Pulmonary artery endothelial cell (primary cell): ENCODE measurements at regions not wholly inside any gene's neighbourhood (a gene's known extent, or its start where the extent isn't known, plus 50 kb on each side); places are given as distances from the start of the nearest gene placed in this dataset.
A peak's percentile ranks its signal among the peaks of the same experiment; 100 is the strongest.

ENCODE experiments used
- DNase-seq: peaks from one replicate; pipeline ENCODE4 v3.0.0-alpha.2; 2011; ENCODE audit warnings: low read depth, low spot score

DNA sequence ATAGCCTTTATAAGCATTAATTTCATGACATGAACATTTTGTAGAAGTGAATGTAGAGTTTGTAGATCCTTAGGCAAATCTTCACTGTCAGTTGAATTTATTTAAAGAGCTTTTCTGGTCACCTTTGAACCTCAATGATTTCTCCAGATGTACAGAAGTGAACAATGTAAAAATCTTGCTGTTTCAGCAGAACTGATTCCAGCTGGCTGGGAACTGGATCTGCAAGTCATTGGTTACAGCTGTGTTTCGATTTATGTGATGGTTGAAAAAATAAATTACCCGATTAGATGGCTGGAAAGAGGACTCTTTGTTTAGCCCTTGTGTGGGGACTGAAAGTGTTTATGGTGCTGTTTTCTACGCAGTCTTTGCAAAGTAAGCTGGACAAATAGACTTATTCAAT lies 849.8 kb downstream of the USP25 start:
- DNase-seq = no peak

DNA sequence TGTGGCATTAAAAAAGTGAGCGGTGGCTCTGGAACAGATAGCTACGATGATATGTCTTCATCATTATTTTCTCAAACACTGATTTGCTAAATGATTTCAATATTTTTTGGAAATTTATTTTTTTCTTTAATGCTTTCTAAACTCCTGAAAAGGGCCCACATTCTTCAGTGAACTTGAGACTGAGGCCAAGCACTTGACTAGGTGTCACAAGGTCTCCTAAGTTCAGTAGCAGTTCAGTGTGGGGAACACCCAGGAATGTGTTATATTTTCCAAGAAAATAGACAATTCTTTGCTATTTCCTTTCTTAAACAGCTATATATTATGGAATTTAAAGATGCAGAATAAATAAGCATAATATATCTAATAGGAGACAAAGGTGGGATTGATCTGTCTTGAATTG lies 850.9 kb downstream of the USP25 start:
- no peak for DNase-seq

DNA sequence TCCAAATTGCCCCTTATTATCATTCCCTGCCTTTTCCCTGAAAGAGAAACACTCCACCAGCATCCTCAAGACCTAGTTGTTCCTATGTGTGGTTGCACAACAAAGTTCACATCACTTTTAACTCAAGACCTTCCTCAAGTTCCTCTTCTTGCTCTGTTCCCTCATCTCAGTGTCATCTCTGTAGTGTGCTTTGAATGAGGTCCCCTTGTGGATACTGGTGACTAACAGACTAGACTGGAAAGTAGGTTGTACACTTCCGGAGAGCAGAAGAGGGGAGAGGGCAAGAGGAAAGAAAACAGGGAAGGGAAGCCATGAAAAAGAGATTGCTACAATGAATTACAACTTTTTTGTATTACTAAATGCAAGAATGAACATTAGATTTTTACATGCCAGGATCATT lies 853.8 kb downstream of the USP25 start:
- DNase-seq = no peak

DNA sequence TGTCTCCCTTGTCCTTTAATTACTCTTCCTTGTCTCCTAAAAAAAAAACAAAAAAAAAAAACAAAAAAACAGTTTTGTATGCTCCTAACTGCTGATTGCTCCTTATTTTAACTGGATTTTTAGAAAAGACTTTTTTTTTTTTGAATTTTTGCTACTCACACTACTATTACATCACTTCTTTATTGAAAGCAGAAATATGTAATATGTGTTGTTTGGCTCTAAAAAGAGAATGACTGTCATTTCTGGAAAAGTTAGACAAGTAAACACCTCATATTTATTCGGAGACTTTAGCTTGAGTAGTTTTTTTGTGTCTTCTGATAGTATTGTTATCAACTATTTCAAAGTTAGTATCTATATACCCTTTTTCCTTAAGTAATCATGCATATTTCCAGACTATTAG lies 855.0 kb downstream of the USP25 start:
- DNase-seq = no peak

DNA sequence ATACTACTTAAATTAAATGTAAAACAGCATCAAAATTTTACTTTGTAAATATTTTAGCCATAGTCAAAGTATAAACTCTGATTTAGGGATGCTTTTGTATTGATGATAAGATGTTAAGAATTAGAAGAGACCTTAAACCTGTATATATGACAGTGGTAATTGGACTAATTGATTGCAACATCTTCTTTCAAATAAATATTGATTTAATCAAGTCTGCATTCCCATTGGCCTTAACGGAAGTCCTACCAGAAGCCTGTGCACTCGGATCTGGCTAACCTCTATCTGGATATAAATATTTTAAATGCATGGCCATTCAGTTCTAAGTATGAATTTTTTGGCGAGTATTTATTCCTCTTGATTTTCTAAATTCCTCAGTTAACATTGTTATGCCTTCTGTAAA lies 856.1 kb downstream of the USP25 start:
- DNase-seq = no peak

DNA sequence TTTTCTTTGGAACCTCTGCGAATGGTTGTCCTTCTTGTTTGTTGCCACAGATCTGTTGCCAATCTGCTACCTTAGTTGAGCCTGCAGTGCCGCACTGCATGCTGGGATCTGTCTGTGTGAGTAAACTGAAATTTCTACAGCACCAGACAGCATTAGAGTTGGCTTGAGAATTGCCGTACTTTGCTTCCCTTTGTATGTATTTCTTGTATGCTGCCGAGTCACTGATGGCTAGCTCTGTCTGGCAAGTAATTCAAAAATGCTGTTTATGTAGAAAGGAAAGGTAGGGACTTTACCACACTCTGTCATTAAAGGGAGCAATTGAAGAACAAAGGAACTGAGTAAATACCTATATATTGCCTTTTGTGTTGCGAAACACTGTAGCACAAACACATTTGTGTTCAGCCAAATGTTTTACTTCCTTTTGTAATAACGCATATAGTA lies 857.4 kb downstream of the USP25 start:
- peak; percentile 37 for DNase-seq

DNA sequence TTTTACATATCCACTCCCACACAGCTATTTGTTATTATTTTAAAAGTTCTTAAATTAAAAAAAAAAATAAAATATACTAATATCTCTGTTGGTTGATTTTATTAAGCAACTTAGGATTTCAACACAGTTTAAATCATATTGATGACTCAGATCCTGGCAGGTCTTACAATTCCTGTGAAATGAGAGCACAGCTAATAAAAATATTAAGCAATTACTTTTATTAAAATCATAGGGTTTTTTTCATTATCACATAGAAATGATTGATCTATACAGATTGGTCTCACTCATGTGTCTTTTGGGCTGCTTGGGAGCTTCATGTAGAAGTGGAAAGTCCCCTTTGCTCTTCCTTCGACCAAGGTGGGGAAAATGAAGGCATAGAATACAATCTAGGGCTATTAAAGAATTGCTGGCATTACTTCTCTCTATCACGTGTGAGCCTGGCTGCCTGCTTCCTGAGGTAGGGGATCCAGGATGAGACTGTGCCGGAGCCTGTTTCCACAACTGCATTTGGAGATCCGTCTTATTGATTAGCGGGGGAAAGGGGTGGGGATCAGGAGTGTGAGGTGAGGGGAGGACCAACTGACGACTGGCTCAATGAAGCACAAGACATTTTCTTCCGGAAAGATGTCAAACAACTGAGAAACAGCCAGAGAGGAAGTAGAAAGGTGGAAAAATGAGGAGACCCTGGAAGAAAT lies 858.0 kb downstream of the USP25 start:
- DNase-seq = no peak

DNA sequence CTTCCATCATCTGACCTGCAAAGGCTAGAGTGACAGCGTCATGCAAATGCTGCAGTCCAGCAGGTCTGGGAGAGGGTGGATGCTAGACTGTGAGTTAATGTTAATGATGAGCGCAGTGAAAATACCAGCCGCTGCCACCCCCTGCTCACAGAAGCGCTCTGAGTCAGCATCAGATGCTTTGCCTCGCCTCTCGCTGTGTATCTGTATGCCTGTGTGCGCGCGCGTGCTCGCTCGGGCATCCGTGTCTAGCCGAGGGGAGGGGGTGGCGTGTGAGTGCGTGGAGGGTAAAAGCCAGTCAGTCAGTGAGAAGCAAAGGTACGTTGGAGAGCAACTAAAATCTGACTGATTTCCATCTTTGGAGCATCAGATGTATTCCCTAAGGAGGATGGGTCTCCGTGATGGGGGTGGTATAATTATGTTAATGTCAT lies 858.7 kb downstream of the USP25 start:
- no peak for DNase-seq

DNA sequence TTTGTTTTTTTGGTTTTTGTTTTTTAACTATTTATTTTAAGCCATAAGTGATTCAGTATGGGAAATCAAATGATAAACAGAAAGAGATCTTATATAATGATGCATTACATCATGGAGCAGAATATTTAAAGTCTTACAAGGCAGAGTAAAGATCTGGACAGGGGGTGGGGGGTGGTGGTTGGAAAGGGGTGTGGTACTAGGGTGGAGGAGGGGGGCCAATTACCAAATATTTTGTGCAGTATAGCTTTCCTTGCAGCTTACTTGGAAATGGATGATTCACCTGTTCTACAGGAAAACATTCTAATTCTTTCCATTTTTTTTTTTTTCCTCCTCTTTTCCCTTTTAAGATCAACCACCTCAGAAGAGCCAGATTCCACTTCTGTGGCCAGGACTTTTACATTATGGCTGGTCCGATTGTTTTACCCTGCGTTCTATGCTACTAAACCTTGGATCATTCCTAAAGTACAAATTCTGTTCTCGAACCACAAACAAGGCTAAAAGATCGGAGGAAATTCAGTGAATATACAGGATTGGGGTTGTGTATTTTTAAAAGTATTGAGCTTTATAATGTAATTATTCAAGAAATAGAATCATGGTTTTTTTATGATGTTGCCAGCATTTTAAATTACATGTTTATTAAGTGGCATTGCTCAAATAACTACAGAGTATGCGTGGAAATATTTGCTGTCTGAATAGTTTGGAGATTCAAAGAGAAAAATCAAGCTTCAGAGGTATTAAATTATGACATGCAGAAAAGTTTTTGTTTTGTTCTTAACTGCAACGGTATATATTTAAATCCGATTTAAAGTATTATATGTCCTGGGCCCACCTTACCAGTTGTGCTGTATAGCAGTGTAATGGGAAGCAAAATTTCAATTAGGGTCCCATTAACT lies 859.5 kb downstream of the USP25 start:
- DNase-seq = no peak

DNA sequence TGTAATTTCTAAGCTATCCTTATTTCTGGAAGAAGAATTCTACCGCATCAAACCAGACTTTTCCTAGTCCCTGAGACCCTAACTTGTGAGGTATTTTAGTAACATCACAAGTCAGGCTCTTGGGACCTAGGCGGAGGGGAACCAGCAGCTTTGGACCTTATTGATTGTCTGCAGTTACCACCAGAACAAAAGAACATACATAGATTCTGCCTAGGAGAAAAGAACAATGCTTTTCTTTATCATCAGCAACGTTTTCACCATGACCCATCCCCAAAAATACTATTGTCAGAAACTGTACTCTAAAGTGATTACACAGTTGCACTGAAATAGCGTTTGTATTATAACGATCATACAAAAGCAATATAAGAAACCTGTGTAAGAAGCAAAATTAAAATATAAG lies 860.4 kb downstream of the USP25 start:
- no peak for DNase-seq

DNA sequence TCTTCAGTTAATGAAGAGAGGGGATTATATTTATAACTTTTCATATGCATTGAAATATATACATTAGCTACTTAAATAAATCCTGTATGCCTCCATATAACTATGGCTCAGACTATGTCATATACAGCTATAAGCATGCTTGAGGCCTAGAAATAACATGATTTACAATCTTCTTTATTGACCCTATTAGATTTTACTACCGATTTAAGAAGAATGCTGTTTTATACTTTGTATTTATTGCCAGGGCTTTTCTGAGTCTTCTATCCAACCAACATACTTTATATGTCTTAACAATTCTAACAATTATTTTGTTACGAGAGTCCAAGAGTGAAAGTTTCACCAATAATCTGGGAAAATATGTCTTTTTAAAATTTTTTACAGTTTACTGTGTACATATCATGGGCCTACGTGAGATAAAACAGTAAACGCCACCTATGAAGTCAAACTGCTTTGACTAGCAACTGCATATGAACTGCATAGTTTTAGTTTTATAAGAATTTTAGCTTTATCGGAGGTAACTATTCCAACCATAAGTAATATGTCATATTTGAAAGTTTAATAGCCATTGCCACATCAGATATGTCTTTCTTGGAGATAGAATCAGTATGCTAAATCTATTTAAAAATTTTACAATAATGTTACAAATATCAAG lies 861.0 kb downstream of the USP25 start:
- DNase-seq = no peak

DNA sequence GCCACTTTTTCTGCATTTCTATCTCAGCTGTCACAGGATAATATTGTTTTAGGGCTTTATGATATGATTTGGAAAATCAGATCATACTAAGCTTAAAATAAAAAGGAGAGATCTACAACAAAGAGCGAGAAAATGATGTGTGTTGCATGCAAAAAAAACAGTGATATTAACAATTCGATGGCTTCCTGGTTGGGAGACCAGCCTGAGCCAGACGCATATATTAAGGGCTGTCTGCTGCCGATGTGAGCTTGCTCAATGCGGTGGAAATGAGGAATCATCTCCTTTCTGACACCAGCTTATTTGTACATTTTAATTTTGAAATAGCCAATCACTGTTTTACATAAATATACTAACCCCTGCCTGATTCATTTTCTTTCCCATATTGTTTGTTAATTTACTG lies 862.6 kb downstream of the USP25 start:
- no peak for DNase-seq

DNA sequence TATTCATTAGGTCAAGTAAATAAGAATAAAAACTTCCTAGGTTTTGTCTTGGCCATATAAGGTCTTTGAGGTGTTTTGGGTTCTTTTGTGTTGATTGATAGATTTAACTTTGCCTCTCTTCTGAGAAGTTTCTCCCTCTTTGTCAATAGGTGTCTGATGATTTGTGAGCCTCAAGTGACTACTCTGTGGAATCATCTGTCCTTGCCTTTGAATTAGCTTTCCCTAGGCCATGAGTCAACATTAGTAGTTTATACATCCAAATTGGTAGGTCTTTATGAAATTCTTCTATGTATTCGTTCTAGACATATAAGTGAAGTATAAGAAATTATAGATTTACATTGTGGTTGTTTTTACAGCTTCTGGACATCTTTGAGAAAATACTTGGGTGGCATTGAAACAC lies 864.4 kb downstream of the USP25 start:
- DNase-seq = no peak

DNA sequence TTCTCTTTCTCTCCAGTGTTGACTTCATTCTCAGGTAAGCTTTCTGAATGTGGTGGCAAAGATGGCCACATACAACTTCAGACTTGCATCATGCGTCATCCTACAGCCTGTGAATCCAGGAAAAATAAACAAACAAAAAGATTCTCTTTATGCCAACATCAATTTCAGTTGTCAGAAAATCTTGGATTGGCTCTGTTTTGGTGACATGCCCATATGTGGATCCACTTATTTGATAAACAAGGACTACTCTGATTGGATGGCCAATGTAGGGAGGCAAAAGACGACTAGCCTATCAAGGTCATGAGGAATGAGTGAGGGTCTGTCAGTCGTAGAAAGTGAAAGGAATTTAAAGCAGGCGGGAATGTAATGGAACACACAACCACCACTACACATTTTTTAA lies 866.6 kb downstream of the USP25 start:
- DNase-seq = no peak

DNA sequence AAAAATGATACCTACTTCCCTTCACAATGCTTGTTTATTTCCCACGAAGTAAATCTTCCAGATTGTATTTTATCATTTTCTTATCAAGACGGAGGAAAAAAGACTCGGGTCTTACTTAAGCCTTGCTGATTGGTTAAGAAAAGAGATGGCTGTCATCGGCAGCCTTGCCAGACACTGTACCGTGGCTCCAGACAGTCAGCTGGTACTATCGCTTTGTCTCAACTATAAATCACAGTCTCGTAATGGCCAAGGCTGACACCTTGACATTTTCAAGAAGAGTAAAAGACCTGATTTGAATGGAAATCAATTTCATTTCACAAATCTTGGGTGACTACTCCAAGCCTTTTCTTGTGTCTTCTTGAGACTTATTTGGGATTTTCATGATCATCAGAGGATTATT lies 868.0 kb downstream of the USP25 start:
- DNase-seq = no peak

DNA sequence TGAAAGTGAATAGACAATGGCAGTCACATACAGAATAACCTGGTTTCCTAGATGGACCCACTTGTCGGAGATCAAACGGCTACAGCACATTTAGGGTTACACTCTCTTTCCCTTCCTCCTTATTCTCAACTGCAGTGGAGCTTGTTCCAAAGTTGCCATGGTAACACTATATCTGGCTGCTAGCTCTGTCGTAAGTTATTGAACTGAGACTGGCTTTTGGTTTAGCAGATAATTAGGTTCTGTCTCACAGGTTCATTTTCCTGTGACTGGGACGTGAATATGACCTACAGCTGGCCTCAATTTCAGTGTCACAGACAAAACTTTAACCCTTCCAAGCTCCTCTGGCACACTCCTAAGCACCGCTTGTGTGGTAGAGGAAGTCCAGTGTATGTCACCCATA lies 875.8 kb downstream of the USP25 start:
- DNase-seq = no peak

DNA sequence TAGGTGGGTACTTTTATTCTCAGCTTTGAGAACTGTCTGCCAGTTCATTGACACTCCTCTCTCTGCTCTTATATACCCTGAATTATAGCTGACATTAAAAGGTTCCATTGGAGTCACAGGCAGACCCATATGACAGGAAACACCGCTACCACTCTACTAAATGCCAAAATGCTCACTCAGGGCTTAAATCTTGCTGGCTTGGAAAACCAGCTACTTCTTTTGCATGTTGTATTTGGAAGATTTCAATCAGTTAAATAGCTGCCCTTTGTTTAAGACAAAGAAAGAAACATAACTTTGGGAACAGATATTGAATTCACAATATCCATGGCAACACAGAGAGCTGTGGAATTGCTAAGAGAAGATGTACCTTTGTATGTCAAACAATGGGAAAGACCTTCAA lies 876.5 kb downstream of the USP25 start:
- DNase-seq = no peak

DNA sequence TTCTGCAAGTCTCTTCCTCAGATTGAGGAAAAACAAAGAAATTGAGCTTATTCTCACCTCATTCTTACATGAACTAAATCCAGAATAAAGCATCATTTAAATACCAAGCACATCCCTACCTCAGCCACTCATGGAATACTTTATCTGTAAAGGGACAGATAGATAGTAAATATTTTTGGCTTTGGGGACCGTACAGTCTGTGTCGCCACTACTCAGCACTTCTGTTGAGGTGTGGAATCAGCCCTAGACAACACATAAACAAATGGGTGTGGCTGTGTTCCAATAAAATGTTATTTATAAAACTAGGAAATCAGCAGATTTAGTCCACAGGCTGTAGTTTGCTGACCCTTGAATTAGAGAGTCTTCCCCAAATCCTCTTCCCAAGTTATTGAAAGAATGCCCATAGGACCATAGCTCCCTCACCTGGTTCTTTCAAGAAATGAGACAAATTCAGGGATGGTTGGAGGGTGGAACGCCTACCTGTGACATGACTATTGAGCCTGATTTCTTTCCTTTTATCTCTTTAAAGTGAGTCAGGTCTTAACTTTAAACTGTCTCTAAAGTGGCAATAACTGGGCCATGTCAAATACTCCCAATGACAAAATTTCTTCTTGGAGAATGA lies 878.5 kb downstream of the USP25 start:
- no peak for DNase-seq

DNA sequence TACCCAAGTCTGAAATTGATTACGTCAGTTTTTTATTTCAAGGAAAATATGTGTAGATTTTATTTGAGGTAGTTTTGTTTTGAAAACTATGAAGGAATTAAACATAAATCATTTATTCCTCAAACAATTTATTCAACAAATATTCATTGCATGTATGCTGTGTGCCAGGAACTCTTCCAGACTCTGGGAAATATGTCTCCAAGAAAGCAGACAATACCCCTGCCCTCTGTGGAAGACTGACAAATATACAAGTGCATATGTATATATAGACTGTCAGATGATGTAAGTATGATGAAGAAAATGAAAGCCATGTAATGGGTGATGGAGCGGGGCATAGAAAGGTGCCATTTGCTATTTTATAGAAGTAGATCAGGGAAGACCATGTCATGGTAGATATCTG lies 889.5 kb downstream of the USP25 start:
- DNase-seq = no peak

DNA sequence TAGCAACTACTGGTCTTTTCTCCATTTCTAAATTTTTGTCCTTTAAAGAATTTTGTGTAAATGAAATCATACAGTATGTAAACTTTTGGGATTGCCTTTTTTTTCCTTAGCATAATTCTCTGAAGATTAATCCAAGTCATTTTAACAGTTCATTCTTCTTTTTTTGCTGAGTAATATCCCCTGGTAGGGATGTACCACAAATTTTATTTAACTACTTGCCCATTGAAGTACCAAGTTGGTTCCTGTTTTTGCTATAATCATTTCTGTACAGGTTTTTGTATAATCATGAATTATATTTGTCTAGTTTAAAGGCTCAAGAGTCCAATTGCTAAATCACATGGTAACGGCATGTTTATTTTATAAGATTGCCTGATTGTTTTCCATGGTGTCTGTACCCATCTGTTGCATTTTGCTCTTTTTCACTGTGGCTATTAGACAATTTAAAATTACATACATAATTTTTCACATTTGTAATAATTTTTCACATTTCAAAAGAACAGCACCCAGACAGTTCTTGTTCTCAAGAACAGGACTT lies 891.1 kb downstream of the USP25 start:
- DNase-seq = no peak

DNA sequence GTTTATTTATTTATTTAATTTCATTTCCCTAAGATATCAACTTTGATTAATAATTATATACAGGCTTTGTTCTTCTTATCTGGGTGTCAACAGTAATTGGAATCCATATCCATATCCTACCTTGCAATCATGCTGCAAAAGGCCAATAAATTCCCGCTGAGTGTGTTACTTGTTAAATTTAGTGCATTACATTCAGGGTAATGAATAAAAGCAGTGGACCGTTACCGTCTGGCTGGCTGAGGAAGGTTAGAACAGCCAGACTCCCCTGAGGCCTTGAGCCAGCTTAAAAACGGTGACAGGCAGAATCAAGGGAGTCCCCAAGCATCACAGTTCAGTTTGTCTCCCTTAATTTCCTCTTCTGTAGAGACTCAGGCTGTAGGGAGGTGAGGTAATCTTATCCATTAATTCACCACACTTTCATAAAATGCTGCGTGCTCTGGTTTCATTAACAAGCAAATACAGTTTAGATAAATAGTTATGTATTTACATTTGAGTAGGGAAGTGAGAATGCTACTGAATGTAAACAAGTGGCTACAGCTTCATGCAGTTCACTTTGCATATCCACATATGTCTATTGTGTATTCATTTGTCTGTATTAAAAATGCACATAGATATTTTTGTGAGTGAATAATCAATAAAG lies 888.2 kb upstream of the CXADR start:
- DNase-seq = no peak
